Mucosa of descending colon (tissue), 3 donors: ENCODE measurements at regions not wholly inside any gene's neighbourhood (a gene's known extent, or its start where the extent isn't known, plus 50 kb on each side); places are given as distances from the start of the nearest gene placed in this dataset.

Experiments used
- ATAC-seq: fragments of 200-7000 bp; cut with Tn5 transposase; one replicate; pipeline ENCODE4 v1.9.1; 2020; ENCODE audit warnings: mild to moderate bottlenecking, moderate library complexity
- DNase-seq, 3 donors: peaks; one replicate each; pipeline ENCODE4 v3.0.0-alpha.2; 2020
- H3K36me3 ChIP-seq: fragments of 200-600 bp; one replicate; pipeline ENCODE4 v1.8.0; 2021; ENCODE audit warnings: low read depth, mild to moderate bottlenecking
- H3K4me1 ChIP-seq: fragments of 200-600 bp; one replicate; pipeline ENCODE4 v1.8.0; 2021; ENCODE audit warnings: low read depth, mild to moderate bottlenecking
- H3K4me3 ChIP-seq: fragments of 200-600 bp; one replicate; pipeline ENCODE4 v1.8.0; 2021; ENCODE audit warnings: mild to moderate bottlenecking
- H3K9me3 ChIP-seq: fragments of 200-600 bp; one replicate; pipeline ENCODE4 v1.8.0; 2021; ENCODE audit warnings: mild to moderate bottlenecking
- CTCF ChIP-seq: fragments of 200-600 bp; IDR thresholded peaks from one replicate; pipeline ENCODE4 v1.8.0; 2022; ENCODE audit warnings: antibody characterized with exemption, mild to moderate bottlenecking
- intact Hi-C, 2 donors: fragments of 100-400 bp; cut with DNase I in 1 of 2; cut with micrococcal nuclease in 1 of 2; formaldehyde crosslinking; loops; one replicate each; pipeline versions ENCODE4 v1.11.0 to v1.11.1; 2022; cut with DNase I, micrococcal nuclease
- donor health status: DM: no; HTN: no; CAD: no; lungs with moderate emphysema.
- donor health status: DM: no; HTN: no; CAD: no.
- donor health status: DM: no; HTN: yes; CAD: no.

GRCh38 chr16:52022177-52022576 is 524.8 kb downstream of the TOX3 start:
- Histone ChIP-seq H3K4me3 (no peak overlapping the region), H3K36me3 (no peaks in the 10 kb centered on the region), H3K4me1 (no peaks in the 10 kb centered on the region), H3K9me3 (no peaks in the 10 kb centered on the region)
- no peak for DNase-seq
- TF ChIP-seq CTCF: no peak
- no peak for ATAC-seq
- intact Hi-C loops: no loop called here

- intact Hi-C loops: no loop called here
- no peak for TF ChIP-seq CTCF
- Histone ChIP-seq H3K36me3 (no peaks in the 10 kb centered on the region), H3K4me3 (no peak overlapping the region), H3K4me1 (no peaks in the 10 kb centered on the region), H3K9me3 (peaks cover 9% of the 10 kb centered on the region)
- no peak for DNase-seq
- no peak for ATAC-seq
These were observed 530.6 kb downstream of the TOX3 start for GRCh38 chr16:52016387-52016786.

GRCh38 chr16:52005551-52005950 is 541.4 kb downstream of the TOX3 start:
- Histone ChIP-seq H3K4me1 (no peaks in the 10 kb centered on the region), H3K4me3 (no peak overlapping the region), H3K36me3 (no peaks in the 10 kb centered on the region), H3K9me3 (no peaks in the 10 kb centered on the region)
- ATAC-seq (no peak), DNase-seq (no peak)
- no peak for TF ChIP-seq CTCF
- intact Hi-C loops: no loop called here

- Histone ChIP-seq H3K4me1 (no peaks in the 10 kb centered on the region), H3K9me3 (no peaks in the 10 kb centered on the region), H3K4me3 (no peak overlapping the region), H3K36me3 (no peaks in the 10 kb centered on the region)
- TF ChIP-seq CTCF: no peak
- no peak for ATAC-seq
- DNase-seq: no peak
- intact Hi-C loops: no loop called here
These were observed 542.6 kb downstream of the TOX3 start for GRCh38 chr16:52004343-52004742.

GRCh38 chr16:52002026-52002425 is 544.9 kb downstream of the TOX3 start:
- no peak overlapping the region for H3K4me3 ChIP-seq
- ATAC-seq (no peak), DNase-seq (no peak)
- no peaks in the 10 kb centered on the region for H3K36me3 ChIP-seq
- no peak for TF ChIP-seq CTCF
- no peaks in the 10 kb centered on the region for H3K9me3 ChIP-seq
- intact Hi-C loops: no loop called here
- H3K4me1 ChIP-seq: no peaks in the 10 kb centered on the region

- no peaks in the 10 kb centered on the region for H3K4me1 ChIP-seq
- intact Hi-C loops: no loop called here
- H3K4me3 ChIP-seq: no peak overlapping the region
- no peak for ATAC-seq
- DNase-seq: no peak
- no peak for TF ChIP-seq CTCF
- H3K9me3 ChIP-seq: no peaks in the 10 kb centered on the region
- H3K36me3 ChIP-seq: no peaks in the 10 kb centered on the region
These were observed 550.4 kb downstream of the TOX3 start for GRCh38 chr16:51996516-51996915.
